ENCODE measurements at regions not wholly inside any gene's neighbourhood (a gene's known extent, or its start where the extent isn't known, plus 50 kb on each side); places are given as distances from the start of the nearest gene placed in this dataset.

DNA sequence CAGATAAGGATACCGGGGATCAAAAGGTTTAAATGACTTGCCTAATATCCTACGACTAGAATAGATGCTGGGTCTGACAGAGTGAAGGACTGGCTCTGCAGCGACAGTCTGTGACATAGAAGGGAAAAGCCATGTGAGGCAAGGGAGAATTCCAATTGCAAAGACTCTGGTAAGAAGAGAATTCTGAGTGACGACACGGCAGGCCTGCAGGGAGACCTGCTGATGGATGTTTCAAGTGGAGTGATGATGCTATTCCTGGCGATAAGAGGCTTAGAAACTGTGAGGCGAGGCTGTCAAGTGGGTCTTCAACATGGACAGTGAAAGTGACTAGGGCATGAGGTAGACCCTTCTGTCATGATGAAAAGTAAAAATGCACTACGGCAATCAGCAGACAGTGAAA is 176.6 kb upstream of the PBX1 start:
- no peak overlapping the region for H3K27ac ChIP-seq (ENCODE audit: low read depth, low read length)
- no peaks in the 10 kb centered on the region for H3K27me3 ChIP-seq (ENCODE audit: control insufficient read depth in 1 of 2, insufficient read depth in 2 of 2, low read length in 2 of 2)
- no peak overlapping the region for H3K4me3 ChIP-seq (ENCODE audit: low read depth in 1 of 2, low read length in 2 of 2)
- no peaks in the 10 kb centered on the region for H3K4me1 ChIP-seq (ENCODE audit: insufficient read depth, low read length)
- H3K36me3 ChIP-seq (ENCODE audit: insufficient read depth, low read length): no peaks in the 10 kb centered on the region
- H3K9ac ChIP-seq (ENCODE audit: low read length): no peak overlapping the region
- H3K9me3 ChIP-seq (ENCODE audit: low read length): no peaks in the 10 kb centered on the region

DNA sequence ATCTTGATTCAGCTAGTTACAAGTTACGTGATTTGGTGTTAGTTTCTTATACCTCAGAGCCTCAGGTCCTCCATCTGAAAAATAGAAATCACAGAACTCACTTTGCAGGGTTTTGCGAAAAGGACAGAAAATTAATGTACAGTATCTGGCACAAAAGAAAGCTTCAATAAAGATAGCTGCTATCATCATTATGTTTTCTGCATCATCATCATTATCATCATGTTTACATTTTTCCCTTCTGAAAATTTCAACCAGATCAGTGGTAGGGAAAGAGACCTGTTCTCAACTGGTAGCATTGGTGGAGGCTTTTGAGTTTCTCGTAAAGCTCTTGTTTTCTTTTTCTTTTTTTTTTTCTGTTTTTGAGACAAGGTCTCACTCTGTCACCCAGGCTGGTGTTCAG is 174.7 kb upstream of the PBX1 start:
- no peak overlapping the region for H3K4me3 ChIP-seq (ENCODE audit: low read depth in 1 of 2, low read length in 2 of 2)

DNA sequence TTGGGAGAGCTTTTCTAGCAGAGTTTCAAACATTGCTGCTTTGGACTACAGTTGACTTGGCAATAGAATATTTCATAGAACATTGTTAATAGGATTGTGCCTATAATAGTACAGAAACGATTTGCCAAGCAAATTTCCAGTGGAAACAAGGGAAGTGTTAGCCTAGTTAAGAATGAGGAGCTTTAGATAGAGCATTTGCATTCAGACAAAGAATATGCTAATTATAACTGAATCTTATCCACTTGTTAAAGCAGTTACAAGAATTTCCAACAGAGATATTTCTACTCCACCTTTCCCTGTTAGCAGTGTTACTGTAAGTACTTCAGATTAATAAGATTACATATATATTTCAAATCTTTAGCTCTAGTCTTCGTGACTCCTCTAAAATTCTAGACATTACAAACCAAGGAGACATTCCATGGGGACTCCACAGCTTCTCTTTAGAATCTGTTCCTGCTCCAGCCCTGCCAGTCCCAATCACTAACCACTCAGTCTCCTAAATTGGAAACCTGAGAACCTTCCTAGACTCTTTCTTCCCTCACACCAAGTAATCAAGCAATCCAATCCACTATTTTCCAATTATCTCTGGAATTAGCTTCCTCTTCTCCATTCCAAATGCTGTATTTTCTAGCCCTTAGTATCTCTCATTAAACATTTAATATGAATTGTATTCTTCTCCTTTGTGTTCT is 141.8 kb upstream of the PBX1 start:
- Histone ChIP-seq H3K4me1 (ENCODE audit: insufficient read depth, low read length) (no peaks in the 10 kb centered on the region), H3K9me3 (ENCODE audit: low read length) (no peaks in the 10 kb centered on the region), H3K36me3 (ENCODE audit: insufficient read depth, low read length) (no peaks in the 10 kb centered on the region), H3K27ac (ENCODE audit: low read depth, low read length) (no peak overlapping the region), H3K27me3 (ENCODE audit: control insufficient read depth in 1 of 2, insufficient read depth in 2 of 2, low read length in 2 of 2) (no peaks in the 10 kb centered on the region), H3K4me3 (ENCODE audit: low read depth in 1 of 2, low read length in 2 of 2) (no peak overlapping the region), H3K9ac (ENCODE audit: low read length) (no peak overlapping the region)

More for the DNA sequence above, 174.7 kb upstream of the PBX1 start:
- no peaks in the 10 kb centered on the region for H3K36me3 ChIP-seq (ENCODE audit: insufficient read depth, low read length)
- H3K27ac ChIP-seq (ENCODE audit: low read depth, low read length): no peak overlapping the region
- no peaks in the 10 kb centered on the region for H3K4me1 ChIP-seq (ENCODE audit: insufficient read depth, low read length)
- H3K27me3 ChIP-seq (ENCODE audit: control insufficient read depth in 1 of 2, insufficient read depth in 2 of 2, low read length in 2 of 2): no peaks in the 10 kb centered on the region
- H3K9ac ChIP-seq (ENCODE audit: low read length): no peak overlapping the region
- H3K9me3 ChIP-seq (ENCODE audit: low read length): no peaks in the 10 kb centered on the region

DNA sequence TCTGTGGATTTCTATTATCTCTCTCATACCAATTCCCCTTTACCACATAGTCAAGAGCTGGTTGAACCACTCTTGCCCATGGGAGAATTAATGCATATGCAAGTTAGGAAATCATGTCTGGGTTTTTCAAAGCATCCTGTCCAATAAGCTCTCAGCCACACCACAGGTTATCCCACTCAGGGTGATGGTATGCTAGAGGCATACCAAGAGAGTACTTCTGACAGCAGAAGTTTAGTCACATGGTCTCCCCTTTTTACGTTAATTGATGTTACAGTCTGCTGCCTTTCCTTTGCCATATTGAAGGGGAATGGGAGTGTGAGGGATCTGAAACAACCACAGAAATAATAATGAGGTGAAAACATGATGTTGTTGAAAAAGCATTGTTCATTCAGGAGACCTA is 135.8 kb upstream of the PBX1 start:
- no peaks in the 10 kb centered on the region for H3K27me3 ChIP-seq (ENCODE audit: control insufficient read depth in 1 of 2, insufficient read depth in 2 of 2, low read length in 2 of 2)
- no peak overlapping the region for H3K4me3 ChIP-seq (ENCODE audit: low read depth in 1 of 2, low read length in 2 of 2)

DNA sequence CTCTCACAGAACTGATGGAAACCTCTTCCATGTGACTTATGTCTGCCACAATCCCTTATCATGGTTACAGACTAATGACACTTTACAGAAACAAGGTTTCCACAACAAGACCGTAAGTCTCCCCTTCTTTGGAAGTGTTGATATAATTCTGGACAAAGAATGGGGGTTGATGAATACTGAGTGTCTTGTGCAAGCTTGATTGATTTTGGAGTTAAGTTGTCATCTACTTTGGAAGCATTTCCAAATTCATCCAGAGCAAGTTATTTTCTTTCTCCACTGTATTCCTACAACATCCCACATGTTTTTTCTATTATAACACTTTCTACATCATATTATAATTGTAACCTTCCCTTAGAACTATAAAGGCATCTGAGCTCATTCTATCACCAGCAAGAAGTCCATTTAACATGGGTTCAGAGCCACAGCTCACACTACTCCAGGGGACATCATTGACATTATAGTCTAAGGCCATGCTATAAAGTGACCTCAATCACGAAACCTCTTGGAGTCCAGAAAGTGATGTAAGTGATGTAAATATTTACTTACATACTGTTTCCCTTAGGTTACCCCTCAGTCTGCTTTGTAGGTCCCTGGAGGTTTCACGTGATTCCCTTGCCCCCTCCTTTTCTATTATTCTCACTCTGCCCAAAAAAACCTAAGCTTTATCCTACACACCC is 125.7 kb upstream of the PBX1 start:
- H3K4me3 ChIP-seq (ENCODE audit: low read depth in 1 of 2, low read length in 2 of 2): no peak overlapping the region
- no peaks in the 10 kb centered on the region for H3K4me1 ChIP-seq (ENCODE audit: insufficient read depth, low read length)
- H3K27ac ChIP-seq (ENCODE audit: low read depth, low read length): no peak overlapping the region
- no peaks in the 10 kb centered on the region for H3K36me3 ChIP-seq (ENCODE audit: insufficient read depth, low read length)
- no peaks in the 10 kb centered on the region for H3K27me3 ChIP-seq (ENCODE audit: control insufficient read depth in 1 of 2, insufficient read depth in 2 of 2, low read length in 2 of 2)
- H3K9ac ChIP-seq (ENCODE audit: low read length): no peak overlapping the region
- H3K9me3 ChIP-seq (ENCODE audit: low read length): no peaks in the 10 kb centered on the region

More for the DNA sequence above, 135.8 kb upstream of the PBX1 start:
- Histone ChIP-seq H3K27ac (ENCODE audit: low read depth, low read length) (no peak overlapping the region), H3K36me3 (ENCODE audit: insufficient read depth, low read length) (no peaks in the 10 kb centered on the region), H3K4me1 (ENCODE audit: insufficient read depth, low read length) (no peaks in the 10 kb centered on the region), H3K9ac (ENCODE audit: low read length) (no peak overlapping the region), H3K9me3 (ENCODE audit: low read length) (no peaks in the 10 kb centered on the region)

DNA sequence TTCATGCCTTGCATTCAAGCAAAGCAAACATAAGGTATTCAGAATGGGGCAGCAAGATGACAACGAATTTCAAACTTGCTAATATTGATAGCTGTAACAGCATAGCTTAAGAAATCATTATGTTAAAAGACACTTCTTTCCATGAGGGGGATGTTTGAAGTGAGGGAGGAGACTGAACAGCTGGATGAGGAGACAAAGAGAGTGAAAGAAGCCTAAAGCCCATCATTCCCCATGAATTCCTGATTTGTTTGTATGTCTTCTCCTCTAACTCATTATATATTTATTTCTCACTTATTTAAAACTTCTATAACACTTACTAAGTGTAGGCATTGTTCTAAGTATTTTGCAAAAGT is 125.2 kb upstream of the PBX1 start:
- Histone ChIP-seq H3K9me3 (ENCODE audit: low read length) (no peaks in the 10 kb centered on the region), H3K9ac (ENCODE audit: low read length) (no peak overlapping the region), H3K4me3 (ENCODE audit: low read depth in 1 of 2, low read length in 2 of 2) (no peak overlapping the region), H3K36me3 (ENCODE audit: insufficient read depth, low read length) (no peaks in the 10 kb centered on the region), H3K27ac (ENCODE audit: low read depth, low read length) (no peak overlapping the region), H3K4me1 (ENCODE audit: insufficient read depth, low read length) (no peaks in the 10 kb centered on the region), H3K27me3 (ENCODE audit: control insufficient read depth in 1 of 2, insufficient read depth in 2 of 2, low read length in 2 of 2) (no peaks in the 10 kb centered on the region)

DNA sequence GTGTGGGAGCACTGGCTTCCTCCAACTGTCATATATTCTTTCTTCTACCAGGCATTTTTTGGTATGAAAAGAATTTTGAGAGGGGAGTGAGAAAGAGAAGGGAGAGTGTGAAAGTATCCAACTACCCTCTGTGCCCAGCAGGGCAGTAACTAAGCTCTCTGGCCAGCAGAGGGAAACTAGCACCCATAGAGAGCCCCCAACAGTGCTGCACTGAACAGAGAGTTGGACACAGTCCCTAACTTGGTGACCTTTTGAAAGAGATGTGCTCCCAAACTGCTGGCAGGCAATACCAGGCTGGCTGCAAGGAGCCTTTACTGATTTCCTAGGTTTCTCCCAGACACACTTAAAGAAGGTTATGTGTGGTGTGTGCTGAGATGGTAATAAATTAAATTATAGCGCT is 118.8 kb upstream of the PBX1 start:
- H3K27me3 ChIP-seq (ENCODE audit: control insufficient read depth in 1 of 2, insufficient read depth in 2 of 2, low read length in 2 of 2): no peaks in the 10 kb centered on the region
- H3K4me1 ChIP-seq (ENCODE audit: insufficient read depth, low read length): peaks cover 12% of the 10 kb centered on the region
- H3K9me3 ChIP-seq (ENCODE audit: low read length): no peaks in the 10 kb centered on the region
- H3K27ac ChIP-seq (ENCODE audit: low read depth, low read length): no peak overlapping the region
- no peak overlapping the region for H3K9ac ChIP-seq (ENCODE audit: low read length)
- no peaks in the 10 kb centered on the region for H3K36me3 ChIP-seq (ENCODE audit: insufficient read depth, low read length)
- no peak overlapping the region for H3K4me3 ChIP-seq (ENCODE audit: low read depth in 1 of 2, low read length in 2 of 2)

DNA sequence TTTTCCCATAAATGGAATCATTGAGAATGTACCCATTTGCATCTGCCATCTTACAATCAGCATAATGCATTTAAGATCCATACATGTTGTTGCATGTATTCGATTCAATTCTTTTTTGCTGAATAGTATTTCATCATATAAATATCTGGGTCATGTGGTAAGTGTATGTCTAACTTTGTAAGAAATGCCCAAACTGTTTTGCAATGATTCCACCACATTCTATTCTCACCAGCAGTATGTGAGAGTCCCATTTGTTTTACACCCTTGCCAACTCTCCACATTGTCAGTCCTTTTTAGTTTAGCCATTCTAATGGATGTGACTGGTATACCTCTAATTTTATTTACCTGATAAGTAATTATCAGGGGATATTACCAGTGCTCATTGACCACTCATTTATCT is 115.8 kb upstream of the PBX1 start:
- no peaks in the 10 kb centered on the region for H3K9me3 ChIP-seq (ENCODE audit: low read length)
- no peaks in the 10 kb centered on the region for H3K27me3 ChIP-seq (ENCODE audit: control insufficient read depth in 1 of 2, insufficient read depth in 2 of 2, low read length in 2 of 2)
- no peak overlapping the region for H3K9ac ChIP-seq (ENCODE audit: low read length)
- no peak overlapping the region for H3K4me3 ChIP-seq (ENCODE audit: low read depth in 1 of 2, low read length in 2 of 2)
- no peak overlapping the region for H3K27ac ChIP-seq (ENCODE audit: low read depth, low read length)
- no peaks in the 10 kb centered on the region for H3K36me3 ChIP-seq (ENCODE audit: insufficient read depth, low read length)
- H3K4me1 ChIP-seq (ENCODE audit: insufficient read depth, low read length): peaks cover 12% of the 10 kb centered on the region

DNA sequence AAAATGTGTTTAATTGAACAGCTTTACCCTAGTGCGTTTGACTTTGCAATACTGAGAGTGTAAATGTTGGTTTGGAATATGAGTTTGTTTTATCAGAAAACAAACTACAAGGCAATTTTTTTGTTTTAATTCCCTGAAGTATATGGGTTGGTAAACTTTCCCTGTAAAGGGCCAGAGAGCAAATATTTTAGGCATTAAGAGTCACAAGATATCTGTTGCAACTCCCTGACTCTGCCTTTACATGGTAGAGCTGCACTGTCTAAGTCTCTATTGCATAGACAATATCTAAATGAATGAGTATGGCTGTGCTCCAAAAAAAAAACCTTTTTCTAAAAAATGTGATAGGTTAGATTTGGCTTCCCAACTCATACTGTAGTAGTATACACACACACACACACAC is 115.1 kb upstream of the PBX1 start:
- Histone ChIP-seq H3K9ac (ENCODE audit: low read length) (no peak overlapping the region), H3K4me3 (ENCODE audit: low read depth in 1 of 2, low read length in 2 of 2) (no peak overlapping the region), H3K36me3 (ENCODE audit: insufficient read depth, low read length) (no peaks in the 10 kb centered on the region), H3K27me3 (ENCODE audit: control insufficient read depth in 1 of 2, insufficient read depth in 2 of 2, low read length in 2 of 2) (no peaks in the 10 kb centered on the region), H3K9me3 (ENCODE audit: low read length) (no peaks in the 10 kb centered on the region), H3K4me1 (ENCODE audit: insufficient read depth, low read length) (peaks cover 12% of the 10 kb centered on the region), H3K27ac (ENCODE audit: low read depth, low read length) (no peak overlapping the region)

DNA sequence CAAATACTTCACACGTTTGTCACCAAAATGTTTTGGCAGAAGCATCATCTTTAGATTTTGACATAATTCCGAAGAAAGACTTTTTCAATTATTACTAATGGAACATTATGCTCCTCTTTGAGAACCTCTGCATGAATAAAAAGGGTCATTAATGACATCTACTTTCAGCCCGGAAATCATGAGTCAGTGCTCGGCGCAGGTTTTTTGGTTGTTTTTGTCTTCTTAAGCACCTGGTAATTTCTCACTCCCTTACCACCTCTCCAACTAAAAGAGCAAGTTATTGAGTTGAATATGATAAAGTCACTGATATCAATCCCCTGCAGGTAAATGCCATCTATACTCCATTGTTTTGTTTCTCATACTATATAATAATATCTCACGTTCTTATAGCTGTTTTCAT is 113.0 kb upstream of the PBX1 start:
- peaks cover under 1% of the 10 kb centered on the region for H3K4me1 ChIP-seq (ENCODE audit: insufficient read depth, low read length)
- no peak overlapping the region for H3K4me3 ChIP-seq (ENCODE audit: low read depth in 1 of 2, low read length in 2 of 2)
- H3K9me3 ChIP-seq (ENCODE audit: low read length): no peaks in the 10 kb centered on the region
- H3K9ac ChIP-seq (ENCODE audit: low read length): no peak overlapping the region
- no peak overlapping the region for H3K27ac ChIP-seq (ENCODE audit: low read depth, low read length)
- no peaks in the 10 kb centered on the region for H3K36me3 ChIP-seq (ENCODE audit: insufficient read depth, low read length)
- no peaks in the 10 kb centered on the region for H3K27me3 ChIP-seq (ENCODE audit: control insufficient read depth in 1 of 2, insufficient read depth in 2 of 2, low read length in 2 of 2)

DNA sequence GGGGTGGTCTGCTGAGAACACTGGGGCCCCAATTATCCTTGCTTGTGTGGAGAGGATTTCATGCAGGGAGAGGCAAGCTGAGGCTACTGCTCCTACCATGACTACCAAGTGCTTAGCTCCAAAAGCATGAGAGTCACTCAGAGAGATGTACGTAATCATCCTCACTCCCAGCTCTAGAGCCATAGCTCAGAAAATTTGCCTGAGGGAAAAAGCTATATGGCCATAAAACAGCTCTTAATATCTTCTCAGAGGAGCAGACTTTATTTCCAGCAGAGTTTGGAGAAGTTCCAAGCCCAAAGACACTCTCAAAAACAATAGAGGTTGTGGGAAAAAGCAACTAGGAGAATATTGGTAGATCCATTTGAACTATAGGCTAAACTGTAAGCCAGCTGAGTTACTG is 106.4 kb upstream of the PBX1 start:
- Histone ChIP-seq H3K4me1 (ENCODE audit: insufficient read depth, low read length) (no peaks in the 10 kb centered on the region), H3K27ac (ENCODE audit: low read depth, low read length) (no peak overlapping the region), H3K9me3 (ENCODE audit: low read length) (no peaks in the 10 kb centered on the region), H3K4me3 (ENCODE audit: low read depth in 1 of 2, low read length in 2 of 2) (no peak overlapping the region), H3K9ac (ENCODE audit: low read length) (no peak overlapping the region), H3K27me3 (ENCODE audit: control insufficient read depth in 1 of 2, insufficient read depth in 2 of 2, low read length in 2 of 2) (no peaks in the 10 kb centered on the region), H3K36me3 (ENCODE audit: insufficient read depth, low read length) (no peaks in the 10 kb centered on the region)

DNA sequence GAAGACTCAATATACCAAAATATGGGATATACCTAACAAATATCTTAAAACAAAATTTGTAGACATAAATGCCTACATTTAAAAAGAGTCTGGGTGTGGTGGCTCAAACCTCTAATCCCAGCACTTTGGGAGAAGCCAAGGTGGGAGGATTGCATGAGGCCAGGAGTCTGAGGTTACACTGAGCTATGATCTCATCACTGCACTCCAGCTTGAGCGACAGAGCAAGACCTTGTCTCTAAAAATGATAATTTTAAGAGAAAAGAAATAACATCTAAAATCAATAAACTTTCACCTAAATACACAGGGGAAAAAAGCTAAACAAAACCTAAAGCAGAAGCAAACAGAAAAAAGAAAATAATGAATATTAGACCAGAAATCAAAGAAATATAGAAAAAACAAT is 102.7 kb upstream of the PBX1 start:
- Histone ChIP-seq H3K9me3 (ENCODE audit: low read length) (no peaks in the 10 kb centered on the region), H3K4me1 (ENCODE audit: insufficient read depth, low read length) (no peaks in the 10 kb centered on the region), H3K27me3 (ENCODE audit: control insufficient read depth in 1 of 2, insufficient read depth in 2 of 2, low read length in 2 of 2) (no peaks in the 10 kb centered on the region), H3K27ac (ENCODE audit: low read depth, low read length) (no peak overlapping the region), H3K36me3 (ENCODE audit: insufficient read depth, low read length) (no peaks in the 10 kb centered on the region), H3K9ac (ENCODE audit: low read length) (no peak overlapping the region), H3K4me3 (ENCODE audit: low read depth in 1 of 2, low read length in 2 of 2) (no peak overlapping the region)

Measured in muscle layer of colon (tissue), 2 donors.